Sciatic nerve (tissue), 2 donors: ENCODE measurements at regions not wholly inside any gene's neighbourhood (a gene's known extent, or its start where the extent isn't known, plus 50 kb on each side); places are given as distances from the start of the nearest gene placed in this dataset.

Experiments used
- ATAC-seq: fragments of 200-7000 bp; cut with Tn5 transposase; one replicate; pipeline ENCODE4 v1.9.1; 2020; ENCODE audit warnings: mild to moderate bottlenecking, moderate library complexity
- DNase-seq: peaks from one replicate; pipeline ENCODE4 v3.0.0-alpha.2; 2020; ENCODE audit warnings: low spot score
- intact Hi-C: fragments of 100-400 bp; cut with DNase I; formaldehyde crosslinking; loops from one replicate; pipeline ENCODE4 v1.14.2; 2022
- donor health status: DM: no; HTN: no; CAD: no.
- donor health status: DM: no; HTN: no; CAD: no.

DNA sequence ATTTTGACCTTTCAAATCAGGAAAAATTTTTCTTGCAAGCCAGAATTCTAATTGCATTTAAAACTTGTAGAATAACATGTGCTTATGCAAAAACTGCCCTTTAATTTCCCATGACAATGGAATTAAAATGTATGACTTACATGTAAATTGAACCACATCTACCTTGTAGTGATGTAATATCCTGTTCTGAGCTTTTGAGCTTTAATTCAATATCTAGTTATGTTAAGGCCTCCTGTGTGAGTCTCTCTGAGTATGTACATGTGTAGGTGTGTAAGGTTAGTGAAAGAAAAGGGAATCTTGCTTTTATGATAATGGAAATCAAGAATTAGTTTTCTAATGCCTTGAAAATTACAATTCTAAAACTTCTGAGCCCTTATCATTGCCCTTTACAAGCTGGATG lies 344.8 kb upstream of the AKR1E2 start:
- DNase-seq, result no peak
- no peak for ATAC-seq
- intact Hi-C loops, result no loop called here

DNA sequence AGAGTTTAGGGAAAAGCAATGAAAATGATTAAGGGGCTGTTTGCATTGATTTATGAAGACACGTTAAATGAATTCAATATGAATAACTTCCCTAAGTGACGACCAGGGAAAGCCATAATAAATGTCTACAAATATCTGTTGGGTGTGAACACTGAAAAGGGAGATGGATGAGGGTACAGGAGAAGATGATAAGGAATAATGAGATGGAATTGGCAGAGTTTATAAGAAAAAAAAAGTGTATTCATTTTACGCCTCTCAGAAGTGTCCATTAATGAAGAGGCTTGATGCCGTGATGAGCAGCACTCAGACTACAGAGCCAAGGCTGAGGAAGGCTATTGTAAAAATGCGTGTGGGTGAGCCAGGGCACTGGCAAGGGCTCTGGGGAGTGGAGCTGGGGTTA lies 346.7 kb upstream of the AKR1E2 start:
- DNase-seq (no peak), ATAC-seq (no peak)
- intact Hi-C loops, result no loop called here

DNA sequence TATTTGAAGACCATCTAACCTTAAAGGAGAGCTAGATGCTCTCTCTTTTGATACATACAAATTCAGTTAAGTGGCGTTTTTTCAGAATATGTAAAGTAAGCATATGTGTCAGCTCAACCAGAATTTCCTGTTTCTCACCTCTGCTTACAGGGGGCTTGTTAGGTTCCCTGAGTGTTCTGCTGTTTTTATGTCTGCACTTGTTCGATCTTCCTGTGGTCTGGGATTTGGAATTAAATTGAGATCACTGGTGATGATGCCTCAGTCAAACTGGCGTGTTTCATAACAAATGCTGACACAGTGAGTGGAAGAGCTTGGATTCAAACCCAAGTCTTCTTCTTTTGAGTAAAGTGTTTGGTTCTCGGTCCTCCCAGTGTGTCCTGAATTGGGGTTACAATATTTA lies 348.3 kb upstream of the AKR1E2 start:
- DNase-seq, result no peak
- ATAC-seq, result no peak
- intact Hi-C loops, result no loop called here

DNA sequence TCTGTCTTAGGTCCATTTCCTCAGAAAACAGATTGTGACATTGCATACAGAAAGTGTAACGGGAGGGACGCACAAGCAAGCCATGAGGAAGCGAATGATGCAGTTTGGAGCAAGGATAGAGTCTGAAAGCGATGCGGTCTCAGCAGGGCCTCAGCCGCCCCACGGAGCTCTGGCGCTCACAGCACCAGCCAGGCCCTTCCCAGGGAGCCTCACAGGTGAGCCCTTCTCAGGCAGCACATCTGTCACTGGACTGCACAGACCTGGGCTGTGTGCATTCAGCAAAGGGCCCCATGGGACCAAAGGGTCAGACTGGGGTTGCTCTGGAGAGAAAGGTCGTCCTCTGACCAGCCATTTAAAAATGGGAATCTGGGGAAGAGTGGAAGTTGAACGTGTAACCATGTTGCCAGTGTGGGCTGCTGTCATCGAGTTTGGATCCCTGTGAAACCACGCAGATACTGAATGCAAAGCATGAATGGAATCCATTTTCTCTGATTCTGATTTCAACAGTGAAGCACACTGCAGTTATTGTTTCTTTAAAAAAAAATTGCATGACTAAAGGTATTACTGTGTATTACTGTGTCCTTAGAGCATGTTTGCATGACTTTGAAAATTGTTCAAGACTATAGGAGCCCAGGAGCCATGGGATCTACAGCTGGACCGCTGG lies 350.0 kb upstream of the AKR1E2 start:
- DNase-seq, result no peak
- intact Hi-C loops, result no loop called here
- no peak for ATAC-seq

DNA sequence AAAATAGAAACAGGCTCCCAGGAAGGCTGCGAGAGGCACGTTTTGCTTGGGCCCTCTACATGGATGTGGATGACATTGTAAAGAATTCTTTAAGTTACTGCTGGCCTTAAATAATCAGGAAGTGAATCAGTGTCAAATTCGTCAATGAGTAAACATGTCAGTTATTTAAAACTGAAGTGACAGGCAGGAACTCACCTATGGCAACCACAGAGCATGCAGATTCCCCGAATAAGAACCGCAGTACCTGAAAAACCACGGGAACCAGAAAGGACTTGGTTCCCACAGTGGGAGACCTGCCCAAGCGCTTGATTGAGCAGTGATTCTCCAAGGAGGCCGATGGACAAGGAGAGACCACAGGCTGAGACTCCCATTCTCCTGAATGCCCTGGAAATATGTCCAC lies 351.2 kb upstream of the AKR1E2 start:
- intact Hi-C loops, result no loop called here
- no peak for DNase-seq
- no peak for ATAC-seq

DNA sequence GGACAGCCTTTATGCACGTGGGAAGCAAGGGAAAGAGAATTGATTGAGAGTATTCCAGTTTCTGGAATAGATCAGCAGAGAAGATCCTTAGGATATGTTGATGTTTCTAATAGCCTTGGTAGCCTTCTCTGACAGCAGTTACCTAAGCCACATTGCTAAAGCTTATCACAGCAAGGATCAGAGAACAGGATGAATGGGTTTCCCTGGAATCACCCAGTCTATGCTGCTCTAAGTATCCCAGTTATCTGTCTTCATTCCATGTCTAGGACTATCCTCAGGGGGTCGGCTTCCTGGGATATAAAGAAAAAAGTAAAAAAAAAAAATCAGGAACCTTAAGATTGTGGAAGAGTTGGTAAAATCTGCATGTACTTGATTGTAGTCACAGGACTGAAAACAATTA lies 352.0 kb upstream of the AKR1E2 start:
- DNase-seq (no peak), ATAC-seq (no peak)
- intact Hi-C loops, result no loop called here

DNA sequence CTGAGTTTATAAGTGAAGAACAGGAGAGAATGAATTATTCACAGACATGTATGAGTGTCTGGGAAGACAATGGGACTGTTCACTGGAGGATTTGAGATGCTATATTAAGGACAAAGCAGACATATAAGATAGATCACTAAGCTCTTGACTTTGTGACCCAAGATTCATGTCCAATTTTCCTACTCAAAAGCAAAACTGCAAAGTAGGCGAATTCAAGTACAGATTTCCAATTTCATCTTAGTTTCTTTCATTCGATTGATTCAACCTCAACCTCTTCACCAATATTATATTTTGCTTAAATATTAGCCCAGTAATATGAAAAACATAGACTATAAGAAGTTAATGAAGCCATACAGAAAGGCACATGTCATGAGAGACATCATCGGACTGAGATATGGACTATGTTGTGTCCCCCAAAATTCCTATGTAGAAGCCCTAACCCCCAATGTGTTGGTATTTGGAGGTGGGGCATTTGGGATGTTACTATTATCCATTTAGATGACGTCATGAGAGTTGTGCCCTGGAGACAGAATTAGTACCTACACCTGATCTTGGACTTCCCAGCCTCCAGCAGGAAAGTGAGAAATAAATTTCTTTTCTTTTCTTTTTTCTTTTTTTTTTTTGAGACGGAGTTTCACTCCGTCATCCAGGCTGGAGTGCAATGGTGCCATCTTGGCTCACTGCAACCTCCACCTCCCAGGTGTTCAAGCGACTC lies 353.7 kb upstream of the AKR1E2 start:
- ATAC-seq (no peak), DNase-seq (no peak)
- intact Hi-C loops, result no loop called here

DNA sequence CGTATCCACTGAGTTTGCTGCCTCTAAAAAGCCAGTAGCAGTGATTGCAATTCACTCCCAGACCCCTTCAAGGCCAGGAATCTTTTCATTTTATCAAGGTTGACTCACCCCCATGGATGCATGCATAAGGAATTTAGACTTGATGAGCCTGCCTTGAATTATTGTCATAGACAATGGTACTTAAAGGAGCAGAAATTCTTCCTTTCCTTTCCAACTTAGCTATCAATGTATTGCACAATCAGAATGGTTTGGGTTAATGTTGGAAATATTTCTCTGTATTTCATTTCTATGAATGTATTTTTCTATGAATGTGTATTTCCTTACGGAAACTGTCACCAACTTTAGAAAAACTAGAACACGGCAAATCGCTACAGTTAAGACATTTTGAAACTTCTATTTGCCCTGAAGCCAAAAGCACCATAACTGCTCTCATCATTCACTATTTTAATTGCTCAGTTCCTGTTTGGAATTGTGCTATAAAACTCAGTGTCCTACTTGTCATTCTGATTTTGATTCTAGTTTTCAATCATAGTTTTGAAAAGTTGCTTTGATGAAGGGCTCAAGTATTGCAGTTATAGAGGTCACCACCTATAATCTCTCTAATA lies 355.7 kb upstream of the AKR1E2 start:
- ATAC-seq, result no peak
- no peak for DNase-seq
- intact Hi-C loops, result no loop called here

DNA sequence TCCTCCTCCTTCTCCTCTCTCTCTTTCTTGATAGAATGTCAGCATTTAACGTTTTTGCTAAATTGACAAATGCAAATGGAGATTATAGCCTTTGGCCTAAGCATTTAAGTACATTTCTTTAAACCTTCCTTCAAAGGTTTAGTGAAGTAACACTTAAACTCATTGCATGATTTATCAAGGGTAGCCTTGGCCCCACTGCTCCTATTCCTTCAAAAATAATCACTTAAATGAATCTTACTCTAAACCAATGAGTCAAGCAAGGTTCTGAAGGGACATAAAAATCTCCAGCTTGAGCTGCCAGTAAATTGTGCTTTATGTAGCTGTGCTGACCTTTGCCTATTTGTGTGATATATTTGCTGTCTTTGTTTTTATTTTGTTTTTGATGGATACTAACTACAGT lies 358.5 kb upstream of the AKR1E2 start:
- ATAC-seq (no peak), DNase-seq (no peak)
- intact Hi-C loops, result no loop called here

DNA sequence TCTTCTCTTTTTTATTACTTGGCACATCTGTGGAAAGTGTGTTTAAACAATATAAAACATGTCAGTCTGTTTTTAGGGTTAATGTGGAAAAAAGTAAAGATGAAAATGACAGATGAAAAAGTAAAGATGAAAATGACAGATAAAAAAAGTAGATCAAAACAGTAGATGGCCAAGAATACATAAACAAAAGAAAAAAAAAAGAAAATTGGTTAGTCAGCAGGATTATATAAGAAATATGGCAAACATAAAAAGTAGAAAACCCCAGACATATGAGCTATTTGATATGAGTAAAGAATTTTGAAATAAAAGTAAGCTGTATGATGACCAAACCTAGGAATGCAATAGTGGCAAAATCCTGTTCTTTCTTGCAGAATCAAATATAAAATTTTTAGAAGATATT lies 365.7 kb upstream of the AKR1E2 start:
- DNase-seq, result no peak
- intact Hi-C loops, result no loop called here
- ATAC-seq, result no peak

DNA sequence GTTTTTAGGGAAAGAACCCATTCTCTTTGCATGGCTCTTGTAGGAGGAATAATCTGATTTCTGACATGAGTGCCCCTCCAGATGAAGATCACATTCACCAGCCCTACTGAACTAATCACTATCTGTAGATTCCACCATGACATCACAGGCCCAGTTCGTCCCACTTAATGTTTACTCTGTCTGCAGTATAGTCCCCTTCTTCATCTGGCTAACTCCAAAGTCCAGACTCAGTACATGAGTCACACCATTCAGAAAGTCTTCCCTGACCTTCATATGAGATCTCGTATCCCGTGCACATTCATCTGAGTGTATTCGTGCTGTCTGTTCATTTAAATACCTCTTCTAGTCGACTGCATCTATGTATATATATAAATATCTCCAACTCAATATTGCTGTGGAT lies 366.5 kb upstream of the AKR1E2 start:
- ATAC-seq (no peak), DNase-seq (no peak)
- intact Hi-C loops, result no loop called here

DNA sequence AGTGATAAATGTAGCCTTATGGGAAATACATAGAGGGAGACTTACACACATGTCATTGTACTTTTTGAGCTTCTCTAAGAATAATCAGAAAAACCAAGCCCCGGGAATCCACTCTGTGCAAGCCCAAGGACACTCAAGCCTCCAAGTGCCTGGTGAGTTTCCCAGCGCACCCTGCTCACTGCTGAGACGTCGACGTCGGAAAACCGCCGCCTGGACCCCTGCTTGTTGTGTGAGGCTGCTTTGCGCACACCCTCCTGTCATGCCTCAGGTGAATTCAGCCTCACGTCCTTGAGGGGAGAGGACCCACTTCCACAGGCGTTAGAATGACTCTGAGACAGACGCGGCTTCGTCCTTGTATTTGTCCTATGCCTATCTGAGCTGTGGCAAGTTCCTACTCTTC lies 368.4 kb upstream of the AKR1E2 start:
- ATAC-seq (no peak), DNase-seq (no peak)
- intact Hi-C loops, result no loop called here

DNA sequence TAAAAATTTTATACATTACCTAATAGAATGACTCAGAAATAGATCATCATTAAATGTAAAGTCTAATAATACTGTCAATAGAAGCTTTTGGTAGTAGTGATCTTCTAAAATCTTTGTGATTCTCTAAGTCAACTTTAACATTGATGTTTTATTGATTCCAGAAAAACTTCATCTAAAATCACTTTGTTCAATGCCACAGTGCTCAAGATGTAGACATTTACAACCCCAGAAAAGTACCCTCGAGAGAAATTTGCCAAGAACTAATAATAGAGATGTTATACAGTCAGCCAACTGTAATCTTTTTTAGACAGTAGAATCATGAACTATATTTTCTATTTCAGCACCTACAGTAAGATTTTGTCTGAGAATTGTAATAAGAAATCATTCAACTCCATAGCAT lies 369.2 kb upstream of the AKR1E2 start:
- intact Hi-C loops, result no loop called here
- DNase-seq, result no peak
- ATAC-seq, result no peak

DNA sequence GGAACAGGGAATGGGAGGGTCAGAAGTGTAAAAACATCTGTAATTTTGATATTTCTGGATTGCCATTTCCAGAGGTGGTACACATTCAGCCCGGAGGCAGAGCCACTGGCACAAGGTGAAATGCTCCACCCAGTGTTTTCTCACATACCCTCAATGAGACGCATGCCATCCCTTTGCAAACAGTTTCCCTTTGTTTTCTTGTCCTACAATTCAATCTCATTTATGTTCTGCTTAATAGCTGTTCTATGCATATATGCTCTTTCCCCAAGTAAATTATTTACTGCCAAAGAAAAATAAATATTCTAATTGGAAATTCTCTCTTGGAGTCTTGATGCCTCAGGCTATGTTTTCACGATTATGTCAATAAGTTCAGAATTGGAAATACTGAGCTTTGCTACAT lies 369.7 kb upstream of the AKR1E2 start:
- no peak for ATAC-seq
- no peak for DNase-seq
- intact Hi-C loops, result no loop called here

DNA sequence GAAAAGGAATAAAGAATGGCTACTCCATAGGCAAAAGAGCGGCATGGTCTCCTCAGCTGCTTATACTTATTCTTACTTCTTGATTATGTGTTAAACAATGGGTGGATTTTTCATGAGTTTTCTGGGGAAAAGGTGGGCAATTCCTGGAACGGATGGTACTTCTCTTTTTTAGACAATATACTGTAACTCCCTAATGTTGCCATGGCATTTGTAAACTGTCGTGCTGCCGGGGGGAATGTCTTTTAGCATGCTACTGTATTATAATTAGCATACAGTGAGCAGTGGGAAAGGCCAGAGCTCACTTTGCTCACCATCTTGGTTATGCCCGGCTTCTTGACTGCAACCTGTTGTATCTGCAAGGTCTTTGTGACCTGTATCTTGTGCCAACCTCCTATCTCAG lies 372.1 kb upstream of the AKR1E2 start:
- DNase-seq, result no peak
- intact Hi-C loops, result no loop called here
- no peak for ATAC-seq

DNA sequence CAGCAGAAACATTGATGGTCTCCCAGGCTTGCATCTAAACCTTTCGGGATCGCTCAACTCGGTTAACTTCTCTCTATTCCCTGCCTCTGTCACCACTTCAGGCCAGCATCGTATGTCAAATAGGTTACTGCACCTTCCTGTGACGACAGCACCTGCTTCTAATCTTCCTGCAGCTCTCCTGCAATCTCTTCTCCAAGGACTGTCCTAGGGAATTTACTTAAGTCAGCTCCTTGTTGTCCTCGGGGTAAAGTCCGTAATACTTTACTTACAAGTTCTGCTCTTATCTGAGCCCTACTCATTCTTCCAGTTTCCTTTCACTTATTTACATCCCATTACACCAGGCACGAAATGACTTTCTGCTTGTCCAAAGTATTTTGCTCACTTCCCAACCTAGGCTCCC lies 372.7 kb upstream of the AKR1E2 start:
- no peak for ATAC-seq
- DNase-seq, result no peak
- intact Hi-C loops, result no loop called here

DNA sequence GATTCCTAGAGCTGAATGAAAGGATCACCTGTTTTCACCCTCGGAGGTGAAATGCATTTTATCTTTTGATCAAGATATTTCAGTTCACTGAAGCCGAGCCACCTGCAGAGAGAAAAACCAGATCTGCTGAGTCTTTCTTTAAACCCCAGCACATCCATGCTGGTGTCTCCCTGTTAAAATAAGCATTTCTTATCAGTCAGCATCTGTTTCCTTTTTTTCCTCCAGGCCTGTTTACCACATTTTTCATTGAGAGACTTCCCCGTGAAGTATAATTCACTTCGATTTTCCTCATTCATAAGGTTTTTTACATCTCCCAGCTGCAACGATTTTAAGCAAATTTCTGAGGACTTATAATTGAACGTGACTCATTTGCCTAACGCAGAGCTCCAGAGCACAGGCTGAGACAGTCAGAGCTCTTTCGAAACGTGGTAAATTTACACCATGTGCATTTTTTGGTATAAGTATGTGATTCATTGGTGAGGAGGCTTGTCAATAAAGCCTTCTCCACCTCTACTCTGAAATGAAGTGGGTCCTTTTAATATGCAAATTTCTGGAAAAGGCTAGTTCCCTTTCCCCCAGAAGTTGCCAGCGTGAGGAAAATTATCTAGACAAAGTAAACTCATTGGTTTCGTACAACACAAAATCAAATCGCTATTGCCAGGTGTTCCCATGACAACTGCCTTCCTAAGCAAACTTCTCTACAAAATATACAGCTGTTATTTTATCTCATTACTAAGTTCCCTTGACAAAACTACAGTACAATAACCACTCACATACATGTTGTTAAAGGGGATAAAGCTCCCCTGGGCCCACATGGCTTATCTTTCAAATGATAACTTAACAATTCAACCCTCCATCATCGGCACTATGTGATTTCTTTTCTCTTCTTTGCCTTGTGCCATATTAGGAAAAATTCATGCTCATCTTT lies 374.8 kb upstream of the AKR1E2 start:
- DNase-seq (no peak), ATAC-seq (no peak)
- intact Hi-C loops, result no loop called here

DNA sequence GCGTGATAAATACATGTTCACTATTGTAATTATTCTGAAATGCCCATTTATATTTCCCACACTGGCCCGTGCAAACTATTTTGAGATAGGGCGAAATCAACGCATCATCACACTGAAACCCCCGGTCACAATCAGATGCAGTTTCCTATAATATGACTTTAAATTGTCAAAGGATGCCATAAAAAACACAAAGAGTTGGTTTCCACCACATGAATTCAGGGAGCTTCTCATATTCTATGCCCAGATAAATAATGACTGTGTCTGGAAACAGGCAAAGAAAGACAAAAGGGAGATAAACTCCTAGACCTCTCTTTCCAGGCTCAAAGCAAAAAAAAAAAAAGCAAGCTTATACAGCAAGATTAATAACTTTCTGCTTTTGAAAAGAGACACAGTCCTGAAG lies 375.8 kb upstream of the AKR1E2 start:
- DNase-seq (no peak), ATAC-seq (no peak)
- intact Hi-C loops, result no loop called here

DNA sequence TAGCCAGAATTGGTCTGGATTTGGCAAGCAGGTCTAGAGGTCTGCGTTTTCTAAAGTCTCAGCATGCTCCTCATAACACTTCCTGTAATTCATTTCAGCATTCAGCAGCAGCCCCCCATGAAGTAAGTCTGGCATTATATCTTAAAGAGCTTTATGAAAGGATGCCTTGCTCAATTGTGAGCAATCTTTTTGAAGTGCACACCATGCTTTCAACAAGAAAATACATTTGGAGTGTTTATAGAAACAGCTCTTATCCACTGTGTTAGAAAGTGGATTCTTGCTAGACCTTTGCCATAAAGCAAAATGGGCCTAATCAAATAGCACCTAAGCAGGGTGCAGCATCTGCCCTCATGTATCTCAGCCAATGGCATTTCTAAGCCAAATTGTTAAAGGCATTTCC lies 378.0 kb upstream of the AKR1E2 start:
- no peak for DNase-seq
- intact Hi-C loops, result no loop called here
- ATAC-seq, result no peak

DNA sequence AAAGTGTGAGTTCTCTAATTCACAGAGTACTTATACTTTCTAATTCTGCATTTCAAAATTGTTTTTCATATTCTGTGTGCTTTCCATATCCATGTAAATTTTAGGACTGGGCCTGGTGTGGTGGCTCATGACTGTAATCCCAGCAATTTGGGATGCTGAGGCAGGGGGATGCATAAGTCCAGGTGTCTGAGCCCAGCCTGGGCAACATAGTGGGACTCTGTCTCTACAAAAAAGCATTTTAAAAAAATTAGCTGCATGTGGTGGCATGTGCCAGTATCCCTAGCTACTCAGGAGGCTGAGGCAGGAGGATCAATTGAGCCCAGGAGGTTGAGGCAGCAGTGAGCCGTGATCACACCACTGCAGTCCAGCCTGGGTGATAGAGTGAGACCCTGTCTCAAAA lies 382.6 kb upstream of the AKR1E2 start:
- ATAC-seq, result no peak
- intact Hi-C loops, result no loop called here
- DNase-seq, result no peak
